Upper lobe of left lung (tissue), 6 donors: ENCODE measurements at regions not wholly inside any gene's neighbourhood (a gene's known extent, or its start where the extent isn't known, plus 50 kb on each side); places are given as distances from the start of the nearest gene placed in this dataset.
A peak's percentile ranks its signal among the peaks of the same experiment; 100 is the strongest.
"Not testable (repeated sequence)": the region's sequence is repeated elsewhere in the genome, so short reads cannot be mapped to it uniquely, and the experiment has no call there.

Experiments used
- ATAC-seq, 2 donors: fragments of 200-7000 bp; cut with Tn5 transposase; one replicate each; pipeline ENCODE4 v1.9.1; 2022; ENCODE audit warnings: mild to moderate bottlenecking in 2 of 2, moderate library complexity in 2 of 2; ENCODE audit not compliant: low FRiP score in 2 of 2
- DNase-seq, 2 donors: peaks; one replicate each; pipeline ENCODE4 v3.0.0-alpha.2; 2019 to 2020
- H3K27ac ChIP-seq, 4 donors: fragments of 200-600 bp; sonication (generic); one replicate each; pipeline ENCODE4 v1.5.1; 2016 to 2019
- H3K27me3 ChIP-seq, 4 donors: fragments of 200-600 bp; sonication (generic); one replicate each; pipeline ENCODE4 v1.5.1; 2017 to 2019
- H3K36me3 ChIP-seq, 4 donors: fragments of 200-600 bp; sonication (generic); one replicate each; pipeline ENCODE4 v1.5.1; 2016 to 2019
- H3K4me1 ChIP-seq, 4 donors: fragments of 200-600 bp; sonication (generic); one replicate each; pipeline ENCODE4 v1.5.1; 2018 to 2019
- H3K4me3 ChIP-seq, 4 donors: fragments of 200-600 bp; sonication (generic); one replicate each; pipeline ENCODE4 v1.5.1; 2017 to 2019; ENCODE audit warnings: mild to moderate bottlenecking in 2 of 4, moderate library complexity in 1 of 4
- H3K9me3 ChIP-seq, 4 donors: fragments of 200-600 bp; sonication (generic); one replicate each; pipeline ENCODE4 v1.5.1; 2018 to 2019
- CTCF ChIP-seq, 6 experiments: fragments of 450-650 bp in 4 of 6; fragments of 200-600 bp in 2 of 6; sonication (generic) in 2 of 6; IDR thresholded peaks; one replicate each; pipeline ENCODE4 v1.5.1; 2016 to 2019; ENCODE audit warnings: antibody characterized with exemption in 6 of 6
- EP300 ChIP-seq, 4 donors: sonication (generic); formaldehyde crosslinking; IDR thresholded peaks; one replicate each; pipeline ENCODE4 v1.5.1; 2017; ENCODE audit warnings: antibody characterized with exemption in 4 of 4, control low read depth in 2 of 4
- POLR2A ChIP-seq, 4 donors: fragments of 450-650 bp; IDR thresholded peaks; one replicate each; pipeline ENCODE4 v1.5.1; 2016 to 2017; ENCODE audit warnings: antibody characterized with exemption in 4 of 4, mild to moderate bottlenecking in 2 of 4
- POLR2AphosphoS5 ChIP-seq, 2 donors: sonication (generic); formaldehyde crosslinking; IDR thresholded peaks; one replicate each; pipeline ENCODE4 v1.5.1; 2017; ENCODE audit warnings: antibody characterized with exemption in 2 of 2
- WGBS, 2 donors: methylation state at CpG; one replicate each; pipeline ENCODE4 v1.1.5; 2017 to 2018; 5-methylcytosine and 5-hydroxymethylcytosine counted together
- donor health status: DM: no; HTN: no; CAD: no; lungs with moderate emphysema.
- donor health status: DM: no; HTN: yes; CAD: no; lungs with severe emphysema.

- not testable (repeated sequence) for DNase-seq, H3K9me3 ChIP-seq, H3K27me3 ChIP-seq, ATAC-seq, H3K36me3 ChIP-seq, H3K4me3 ChIP-seq, H3K27ac ChIP-seq
- WGBS, 2 donors = 98 to 100% methylated on average over 4 of the region's 4 CpGs
- peaks cover 29 to 34% (median 32%) of the 10 kb centered on the region in 4 donors for H3K4me1 ChIP-seq
These were observed 207.9 kb downstream of the BCAS1 start for GRCh38 chr20:53862490-53862889.

- not testable (repeated sequence) for H3K27ac ChIP-seq, H3K4me3 ChIP-seq, H3K27me3 ChIP-seq, DNase-seq, H3K36me3 ChIP-seq, ATAC-seq, H3K9me3 ChIP-seq
- peaks cover 28 to 33% (median 30%) of the 10 kb centered on the region in 4 donors for H3K4me1 ChIP-seq
- 94 to 97% methylated on average over 1 of the region's 1 CpG for WGBS, 2 donors
These were observed 208.3 kb downstream of the BCAS1 start for GRCh38 chr20:53862136-53862397.

GRCh38 chr20:53859684-53860083 lies 210.7 kb downstream of the BCAS1 start:
- no peaks in the 10 kb centered on the region for H3K36me3 ChIP-seq
- peak in 1 of 2 donors; percentile 79 for ATAC-seq

GRCh38 chr20:53859009-53859408 lies 211.4 kb downstream of the BCAS1 start:
- not testable (repeated sequence) for ATAC-seq, H3K27ac ChIP-seq, H3K4me3 ChIP-seq, H3K9me3 ChIP-seq, DNase-seq, H3K27me3 ChIP-seq, H3K36me3 ChIP-seq
- 93 to 94% methylated on average over 5 of the region's 5 CpGs for WGBS, 2 donors
- H3K4me1 ChIP-seq = peaks cover 6 to 10% (median 10%) of the 10 kb centered on the region in 4 donors

More at GRCh38 chr20:53859684-53860083, 210.7 kb downstream of the BCAS1 start:
- 49 to 55% methylated on average over 5 of the region's 5 CpGs for WGBS, 2 donors
- H3K27me3 ChIP-seq = no peaks in the 10 kb centered on the region
- DNase-seq = peak in 1 of 2 donors; percentile 47
- no peak for TF ChIP-seq POLR2AphosphoS5 (IDR thresholded peaks at IDR 0.05)
- TF ChIP-seq POLR2A (IDR thresholded peaks at IDR 0.05) = no peak
- TF ChIP-seq EP300 (IDR thresholded peaks at IDR 0.05) = no peak
- TF ChIP-seq CTCF (IDR thresholded peaks at IDR 0.05) = no peak
- H3K4me1 ChIP-seq = peaks cover 8 to 13% (median 11%) of the 10 kb centered on the region in 4 donors
- H3K9me3 ChIP-seq = no peaks in the 10 kb centered on the region
- no peak overlapping the region for H3K27ac ChIP-seq
- H3K4me3 ChIP-seq = no peak overlapping the region

- H3K36me3 ChIP-seq, ATAC-seq: not testable (repeated sequence)
These were observed 211.9 kb downstream of the BCAS1 start for GRCh38 chr20:53858516-53858915.

GRCh38 chr20:53857723-53858236 lies 212.6 kb downstream of the BCAS1 start:
- WGBS, 2 donors = 40 to 51% methylated on average over 7 of the region's 7 CpGs
- peak in 1 of 2 donors; percentile 35 for ATAC-seq

More at GRCh38 chr20:53858516-53858915, 211.9 kb downstream of the BCAS1 start:
- WGBS, 2 donors = 91 to 94% methylated on average over 3 of the region's 3 CpGs
- H3K9me3 ChIP-seq, H3K27me3 ChIP-seq, H3K4me3 ChIP-seq, DNase-seq, H3K27ac ChIP-seq: not testable (repeated sequence)
- H3K4me1 ChIP-seq = peaks cover 6 to 10% (median 8%) of the 10 kb centered on the region in 4 donors

More at GRCh38 chr20:53857723-53858236, 212.6 kb downstream of the BCAS1 start:
- no peak overlapping the region for H3K27ac ChIP-seq
- H3K4me3 ChIP-seq = no peak overlapping the region
- peaks cover 6 to 10% (median 8%) of the 10 kb centered on the region in 4 donors for H3K4me1 ChIP-seq
- H3K27me3 ChIP-seq = no peaks in the 10 kb centered on the region
- H3K9me3 ChIP-seq = no peaks in the 10 kb centered on the region
- no peak for DNase-seq
- TF ChIP-seq POLR2A (IDR thresholded peaks at IDR 0.05) (no peak), POLR2AphosphoS5 (IDR thresholded peaks at IDR 0.05) (no peak), CTCF (IDR thresholded peaks at IDR 0.05) (no peak), EP300 (IDR thresholded peaks at IDR 0.05) (no peak)
- H3K36me3 ChIP-seq = no peaks in the 10 kb centered on the region
